ENCODE measurements at regions not wholly inside any gene's neighbourhood (a gene's known extent, or its start where the extent isn't known, plus 50 kb on each side); places are given as distances from the start of the nearest gene placed in this dataset.

DNA sequence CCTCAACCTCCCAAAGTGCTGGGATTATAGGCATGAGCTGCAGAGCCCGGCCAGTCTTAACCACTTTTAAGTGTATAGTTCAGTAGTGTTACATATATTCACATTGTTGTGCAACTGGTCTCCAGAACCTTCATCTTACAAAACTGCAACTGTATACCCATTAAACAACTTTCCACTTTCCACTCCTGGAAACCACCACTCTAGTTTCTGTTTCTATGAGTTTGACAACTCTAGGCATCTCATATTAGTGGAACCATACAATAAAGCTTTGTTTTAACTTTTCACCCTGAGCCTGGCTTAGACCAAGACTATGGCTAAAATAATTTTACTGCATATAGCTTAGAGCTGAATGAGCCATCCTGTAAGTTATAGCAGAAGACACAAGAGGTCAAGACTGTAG, 108.0 kb upstream of the GOT2 start:
- no peak for TF ChIP-seq POLR2A (IDR thresholded peaks at IDR 0.05; ENCODE audit: low read depth, low read length)
- TF ChIP-seq MXI1 (IDR thresholded peaks at IDR 0.05; ENCODE audit: low read depth, low read length): no peak
- TF ChIP-seq SUPT20H (IDR thresholded peaks at IDR 0.05; ENCODE audit: borderline replicate concordance, control insufficient read depth, low read depth, low read length): no peak
- no peak for TF ChIP-seq TAF1 (IDR thresholded peaks at IDR 0.05; ENCODE audit: borderline replicate concordance, low read depth, low read length)
- no peak for TF ChIP-seq CHD4 (IDR thresholded peaks at IDR 0.05)
